WTC11 (cell line): ENCODE measurements at regions not wholly inside any gene's neighbourhood (a gene's known extent, or its start where the extent isn't known, plus 50 kb on each side); places are given as distances from the start of the nearest gene placed in this dataset.
A peak's percentile ranks its signal among the peaks of the same experiment; 100 is the strongest.

Source experiments
- ATAC-seq: fragments of 200-7000 bp; cut with Tn5 transposase; 2 replicates; pipeline ENCODE4 v1.10.0; 2021; ENCODE audit warnings: mild to moderate bottlenecking, moderate library complexity
- CTCF ChIA-PET: fragments of 300-600 bp; sonication (Branson Sonifier 250); formaldehyde crosslinking; loops from one replicate; lab custom pipeline; 2021; ENCODE audit warnings: antibody characterized with exemption; lab: Charles Lee
- POLR2A ChIA-PET: fragments of 350-600 bp; sonication (Branson Sonifier 250); formaldehyde crosslinking; loops from one replicate; lab custom pipeline; 2021; ENCODE audit warnings: antibody characterized with exemption; lab: Charles Lee
- DNase-seq: peaks from one replicate; pipeline ENCODE4 v3.0.0; 2021; ENCODE audit warnings: low spot score
- H3K27ac Mint-ChIP-seq: 2 replicates; pipeline ENCODE4 v1.8.0; 2021; ENCODE audit warnings: mixed read lengths
- H3K27me3 Mint-ChIP-seq: 2 replicates; pipeline ENCODE4 v1.8.0; 2021; ENCODE audit warnings: low read depth, mild to moderate bottlenecking, moderate library complexity, mixed read lengths
- H3K36me3 Mint-ChIP-seq: 2 replicates; pipeline ENCODE4 v1.8.0; 2021; ENCODE audit warnings: mixed read lengths
- H3K4me1 Mint-ChIP-seq: 2 replicates; pipeline ENCODE4 v1.8.0; 2022; ENCODE audit warnings: mixed read lengths
- H3K4me3 Mint-ChIP-seq: 2 replicates; pipeline ENCODE4 v1.8.0; 2021; ENCODE audit warnings: mild to moderate bottlenecking, moderate library complexity, mixed read lengths
- H3K9me3 Mint-ChIP-seq: 2 replicates; pipeline ENCODE4 v1.8.0; 2021; ENCODE audit warnings: mixed read lengths
- AFF4 ChIP-seq: sonication (generic); formaldehyde crosslinking; IDR thresholded peaks from 2 replicates; pipeline ENCODE4 v1.8.1; 2023; ENCODE audit warnings: mild to moderate bottlenecking, missing genetic modification reagents, borderline replicate concordance
- AR ChIP-seq: fragments of 250-450 bp; sonication (Bioruptor Pico); IDR thresholded peaks from 2 replicates; pipeline ENCODE4 v1.9.0; 2021; ENCODE audit warnings: mild to moderate bottlenecking
- CBFB ChIP-seq: sonication (generic); formaldehyde crosslinking; IDR thresholded peaks from 2 replicates; pipeline ENCODE4 v1.8.1; 2022; ENCODE audit warnings: mild to moderate bottlenecking, low read depth, missing genetic modification reagents
- CREB1 ChIP-seq: sonication (generic); formaldehyde crosslinking; IDR thresholded peaks from 2 replicates; pipeline ENCODE4 v1.8.0; 2023; ENCODE audit warnings: mild to moderate bottlenecking, missing genetic modification reagents
- E2F1 ChIP-seq: sonication (generic); formaldehyde crosslinking; IDR thresholded peaks from 2 replicates; pipeline ENCODE4 v1.8.0; 2022; ENCODE audit warnings: mild to moderate bottlenecking, missing genetic modification reagents
- E2F5 ChIP-seq: sonication (generic); formaldehyde crosslinking; IDR thresholded peaks from 2 replicates; pipeline ENCODE4 v1.8.1; 2022; ENCODE audit warnings: mild to moderate bottlenecking, moderate library complexity, missing genetic modification reagents
- ERG ChIP-seq: fragments of 250-450 bp; sonication (Bioruptor Pico); IDR thresholded peaks from 2 replicates; pipeline ENCODE4 v1.8.0; 2021; ENCODE audit warnings: mild to moderate bottlenecking
- ETV6 ChIP-seq: sonication (generic); formaldehyde crosslinking; IDR thresholded peaks from 2 replicates; pipeline ENCODE4 v1.8.1; 2022; ENCODE audit warnings: mild to moderate bottlenecking, missing genetic modification reagents
- GABPB1 ChIP-seq: sonication (generic); formaldehyde crosslinking; IDR thresholded peaks from 2 replicates; pipeline ENCODE4 v1.8.1; 2023; ENCODE audit warnings: mild to moderate bottlenecking, missing genetic modification reagents
- HMGA2 ChIP-seq: fragments of 250-450 bp; sonication (Bioruptor Pico); IDR thresholded peaks from 2 replicates; pipeline ENCODE4 v1.4.0; 2021; ENCODE audit warnings: mild to moderate bottlenecking, moderate library complexity
- HMGXB4 ChIP-seq: sonication (generic); formaldehyde crosslinking; IDR thresholded peaks from 2 replicates; pipeline ENCODE4 v1.8.1; 2023; ENCODE audit warnings: mild to moderate bottlenecking, moderate library complexity, missing genetic modification reagents
- IRF2 ChIP-seq: sonication (generic); formaldehyde crosslinking; IDR thresholded peaks from 2 replicates; pipeline ENCODE4 v1.8.0; 2022; ENCODE audit warnings: low read depth, missing genetic modification reagents, borderline replicate concordance
- JUN ChIP-seq: sonication (generic); formaldehyde crosslinking; IDR thresholded peaks from 2 replicates; pipeline ENCODE4 v1.8.0; 2023; ENCODE audit warnings: mild to moderate bottlenecking, missing genetic modification reagents
- NFYB ChIP-seq: sonication (generic); formaldehyde crosslinking; conservative IDR thresholded peaks from 2 replicates; pipeline ENCODE4 v1.8.0; 2022; ENCODE audit warnings: low read depth, missing genetic modification reagents
- NR3C1 ChIP-seq: sonication (generic); formaldehyde crosslinking; conservative IDR thresholded peaks from 2 replicates; pipeline ENCODE4 v1.8.1; 2023; ENCODE audit warnings: low read depth, mild to moderate bottlenecking, missing genetic modification reagents
- TEAD4 ChIP-seq: sonication (generic); formaldehyde crosslinking; IDR thresholded peaks from 2 replicates; pipeline ENCODE4 v1.8.0; 2022; ENCODE audit warnings: mild to moderate bottlenecking, missing genetic modification reagents
- ZNF138 ChIP-seq: sonication (generic); formaldehyde crosslinking; conservative IDR thresholded peaks from 2 replicates; pipeline ENCODE4 v1.8.1; 2022; ENCODE audit warnings: mild to moderate bottlenecking, moderate library complexity, missing genetic modification reagents
- ZNF281 ChIP-seq: sonication (generic); formaldehyde crosslinking; IDR thresholded peaks from 2 replicates; pipeline ENCODE4 v1.8.0; 2023; ENCODE audit warnings: mild to moderate bottlenecking, missing genetic modification reagents
- ZNF671 ChIP-seq: fragments of 250-450 bp; sonication (Bioruptor Pico); IDR thresholded peaks from 2 replicates; pipeline ENCODE4 v1.8.0; 2021; ENCODE audit warnings: mild to moderate bottlenecking

- H3K9me3 Mint-ChIP-seq, result no peaks in the 10 kb centered on the region
- H3K4me3 Mint-ChIP-seq, result no peak overlapping the region
- POLR2A ChIA-PET, result no interaction called here
- DNase-seq (no peak), ATAC-seq (peak; percentile 34; the same call in 1 of the 2 replicates)
- H3K27me3 Mint-ChIP-seq, result no peaks in the 10 kb centered on the region
- no peaks in the 10 kb centered on the region for H3K36me3 Mint-ChIP-seq
- TF ChIP-seq ERG, result no peak
- no peak for TF ChIP-seq ZNF281 (CRISPR knock-in tag)
- no peak for TF ChIP-seq E2F1 (CRISPR knock-in tag)
- TF ChIP-seq ZNF671, result no peak
- TF ChIP-seq CREB1, result no peak
- TF ChIP-seq GABPB1 (CRISPR knock-in tag), result no peak
- TF ChIP-seq NR3C1 (CRISPR knock-in tag), result no peak
- no peak for TF ChIP-seq E2F5
- no peak for TF ChIP-seq ZNF138 (CRISPR knock-in tag)
- TF ChIP-seq JUN (CRISPR knock-in tag), result no peak
- no peak for TF ChIP-seq HMGA2 (CRISPR knock-in tag)
- TF ChIP-seq NFYB (CRISPR knock-in tag), result no peak
- no peak for TF ChIP-seq HMGXB4
- TF ChIP-seq ETV6 (CRISPR knock-in tag), result no peak
- no peak for TF ChIP-seq TEAD4 (CRISPR knock-in tag)
- H3K27ac Mint-ChIP-seq, result no peak overlapping the region
- peaks cover 11% of the 10 kb centered on the region for H3K4me1 Mint-ChIP-seq
- CTCF ChIA-PET, result interaction anchor here (1.2 kb wide), 1 partner anchor 128 kb away, joined by 3 read pairs; no protein-coding TSS in a partner anchor
Observed at GRCh38 chr2:7555260-7555659, 638.0 kb downstream of the RNF144A start.

- no peaks in the 10 kb centered on the region for H3K27me3 Mint-ChIP-seq
- no peaks in the 10 kb centered on the region for H3K36me3 Mint-ChIP-seq
- POLR2A ChIA-PET, result no interaction called here
- DNase-seq, result no peak
- peaks cover 7% of the 10 kb centered on the region; the same call in 1 of the 2 replicates for H3K4me1 Mint-ChIP-seq
- CTCF ChIA-PET, result no interaction called here
- ATAC-seq, result no peak
- TF ChIP-seq AR (CRISPR knock-in tag) (no peak), AFF4 (no peak), TEAD4 (CRISPR knock-in tag) (no peak), CBFB (CRISPR knock-in tag) (no peak), IRF2 (CRISPR knock-in tag) (no peak)
- H3K9me3 Mint-ChIP-seq, result no peaks in the 10 kb centered on the region
- H3K4me3 Mint-ChIP-seq, result no peak overlapping the region
- no peak overlapping the region for H3K27ac Mint-ChIP-seq
Observed at GRCh38 chr2:7557376-7557775, 640.2 kb downstream of the RNF144A start.
